GM18520 (cell line): ENCODE measurements at regions not wholly inside any gene's neighbourhood (a gene's known extent, or its start where the extent isn't known, plus 50 kb on each side); places are given as distances from the start of the nearest gene placed in this dataset.

ENCODE experiments used
- ATAC-seq: cut with Tn5 transposase; IDR thresholded peaks from one replicate; pipeline ENCODE4 v1.9.1; 2021; ENCODE audit not compliant: unreplicated experiment

DNA sequence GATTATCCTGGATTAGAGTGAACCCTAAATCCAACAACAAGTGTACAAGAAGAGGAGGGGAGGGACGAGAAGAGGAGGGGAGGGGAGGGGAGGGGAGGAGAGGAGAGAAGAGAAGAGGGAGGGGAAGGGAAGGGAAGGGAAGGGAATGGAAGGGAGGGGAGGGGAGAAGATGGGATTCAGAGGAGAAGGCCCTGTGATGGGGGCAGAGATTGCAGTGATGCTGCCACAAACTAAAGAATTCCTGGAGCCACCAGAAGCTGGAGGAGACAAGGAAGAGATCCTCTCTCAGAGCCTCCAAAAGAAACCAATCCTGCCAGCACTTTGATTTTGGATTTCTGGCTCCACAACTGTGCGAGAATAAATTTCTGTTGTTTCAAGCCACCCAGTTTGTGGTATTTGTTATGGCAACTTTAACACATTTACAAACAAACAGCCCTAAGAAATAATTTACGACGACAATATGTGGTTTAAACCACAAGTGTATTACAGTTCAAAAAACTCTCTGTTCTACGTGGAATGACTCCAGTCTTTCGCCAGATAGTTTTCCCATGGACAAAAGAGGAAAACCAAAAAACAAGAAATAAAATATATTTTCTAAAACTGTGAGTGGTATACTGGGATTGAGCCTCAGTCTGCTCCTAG is 235.4 kb downstream of the HDGFL1 start:
- ATAC-seq, result no peak

DNA sequence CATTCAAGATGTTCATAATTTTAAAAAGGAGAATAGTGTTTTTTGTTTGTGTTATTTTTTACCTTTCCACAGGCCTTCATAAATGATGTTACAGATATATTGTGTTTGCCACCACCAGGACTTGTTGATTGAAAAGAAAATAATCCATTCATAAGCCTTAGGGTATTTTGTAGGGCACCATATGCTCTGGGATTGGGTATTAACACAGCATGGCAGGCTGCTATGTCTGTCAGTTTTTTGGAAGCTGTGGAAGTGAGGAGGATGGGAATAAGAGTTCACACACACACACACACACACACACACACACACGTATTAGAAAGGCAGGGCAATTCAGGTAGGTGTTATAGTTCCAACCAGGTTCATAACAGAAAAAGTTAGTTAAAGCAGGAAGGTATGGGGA is 237.9 kb downstream of the HDGFL1 start:
- ATAC-seq, result no peak

DNA sequence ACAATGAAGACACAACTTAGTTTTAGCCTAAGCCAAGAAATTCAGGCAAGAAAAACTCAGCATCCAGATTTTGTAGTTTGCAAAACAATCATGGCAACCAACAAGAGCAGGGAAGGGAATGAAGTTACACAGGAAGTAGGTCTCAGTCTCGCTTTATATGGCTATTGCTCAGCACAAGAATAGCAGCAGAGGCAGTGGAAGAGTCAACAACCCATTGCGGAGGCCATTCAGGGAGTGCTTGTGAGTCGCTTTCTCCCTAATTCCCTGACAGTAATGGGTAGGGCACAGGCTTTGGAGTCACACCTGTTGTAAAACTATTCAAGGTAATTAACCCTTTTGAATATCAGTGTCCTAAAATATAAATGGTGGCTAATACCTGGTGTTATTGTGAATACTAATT is 238.5 kb downstream of the HDGFL1 start:
- ATAC-seq, result no peak

- ATAC-seq, result no peak
Observed at GRCh38 chr6:22808466-22808865, 239.1 kb downstream of the HDGFL1 start.

DNA sequence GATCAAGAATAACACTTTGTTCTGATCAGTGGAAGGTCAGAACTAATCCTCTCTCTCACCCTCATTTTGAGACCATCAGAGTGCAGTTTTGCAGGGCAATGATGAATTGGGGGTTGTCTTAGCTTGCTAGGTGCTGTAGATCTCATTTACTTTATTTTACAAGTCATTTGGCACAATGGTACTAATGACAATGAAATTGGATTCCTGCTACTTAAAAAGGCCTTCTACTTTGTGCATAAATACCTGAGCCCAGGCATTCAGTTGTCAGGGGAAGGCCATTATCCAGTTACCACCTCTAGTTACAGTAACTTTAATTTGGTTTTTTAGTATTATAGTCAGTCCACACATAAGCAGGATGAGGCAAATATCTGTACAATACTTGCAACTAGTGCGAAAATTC is 240.0 kb downstream of the HDGFL1 start:
- ATAC-seq, result no peak

DNA sequence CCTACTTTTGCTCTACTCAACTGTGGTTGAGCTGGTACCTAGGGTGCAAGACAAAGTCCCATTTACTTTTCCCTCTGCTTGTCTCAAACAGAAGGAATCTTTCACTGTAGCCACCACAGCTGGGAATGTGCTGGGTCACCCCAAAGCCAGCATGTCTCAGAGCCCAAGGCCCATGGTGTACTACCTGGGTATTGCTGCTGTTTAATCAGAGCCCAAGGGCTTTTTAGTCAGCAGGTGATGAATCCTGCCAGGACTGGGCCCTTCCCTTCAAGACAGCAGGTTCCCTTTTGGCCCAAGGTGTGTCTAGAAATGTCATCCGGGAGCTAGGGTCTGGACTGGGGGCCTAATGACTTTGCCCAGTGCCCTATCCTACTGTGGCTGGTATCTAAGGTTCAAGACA is 249.8 kb downstream of the HDGFL1 start:
- no peak for ATAC-seq

DNA sequence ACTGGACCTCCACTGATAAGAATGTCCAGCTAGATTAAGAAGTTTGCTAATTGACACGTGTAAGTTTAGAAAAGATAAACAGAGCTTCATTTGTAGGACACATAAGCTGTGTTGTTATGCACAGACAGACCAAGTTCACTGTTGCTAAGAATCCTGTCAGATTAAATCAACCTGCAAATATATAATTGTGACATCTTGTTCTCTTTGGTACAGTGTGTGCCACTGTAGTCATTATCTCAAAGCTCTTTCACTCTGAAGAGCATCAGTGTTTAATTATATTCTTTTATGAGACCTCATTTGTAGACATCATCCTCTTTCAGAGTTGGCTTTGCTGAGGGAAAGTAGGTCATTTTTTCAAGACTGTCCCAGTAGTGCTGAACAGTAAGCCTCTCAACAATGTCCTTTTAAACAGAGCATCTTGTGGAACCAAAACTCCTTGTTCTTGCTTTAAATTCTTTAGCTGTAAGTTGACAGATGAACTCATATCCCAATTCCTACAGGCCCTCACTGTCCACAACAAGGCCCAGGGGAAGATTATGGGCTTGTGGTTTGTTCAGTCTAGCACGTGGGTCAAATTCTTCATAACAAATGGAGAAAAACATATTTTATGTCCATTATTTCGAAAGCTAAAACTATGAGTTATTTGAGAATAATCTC is 252.4 kb downstream of the HDGFL1 start:
- no peak for ATAC-seq

GRCh38 chr6:22825210-22825609 is 255.8 kb downstream of the HDGFL1 start:
- no peak for ATAC-seq

DNA sequence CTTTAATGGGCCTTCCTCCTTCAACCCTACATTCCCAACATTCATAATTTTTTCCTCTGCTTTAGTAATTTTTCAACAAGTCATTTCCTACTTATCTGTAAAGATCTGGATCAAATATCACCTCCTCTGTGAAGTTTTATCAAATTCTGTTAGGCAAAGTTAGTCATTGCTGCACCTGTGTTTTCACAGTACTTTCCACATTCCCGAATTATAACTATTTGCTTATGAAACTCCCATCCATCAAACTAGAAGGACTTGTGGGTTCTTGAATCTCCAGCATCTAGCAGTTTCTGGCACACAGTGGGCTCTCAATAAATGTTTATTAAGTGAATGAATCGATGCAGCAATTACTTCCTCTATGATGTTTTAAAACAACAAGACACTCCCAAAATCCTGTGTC is 257.6 kb downstream of the HDGFL1 start:
- ATAC-seq, result no peak

GRCh38 chr6:22827760-22828159 is 258.4 kb downstream of the HDGFL1 start:
- ATAC-seq, result no peak

DNA sequence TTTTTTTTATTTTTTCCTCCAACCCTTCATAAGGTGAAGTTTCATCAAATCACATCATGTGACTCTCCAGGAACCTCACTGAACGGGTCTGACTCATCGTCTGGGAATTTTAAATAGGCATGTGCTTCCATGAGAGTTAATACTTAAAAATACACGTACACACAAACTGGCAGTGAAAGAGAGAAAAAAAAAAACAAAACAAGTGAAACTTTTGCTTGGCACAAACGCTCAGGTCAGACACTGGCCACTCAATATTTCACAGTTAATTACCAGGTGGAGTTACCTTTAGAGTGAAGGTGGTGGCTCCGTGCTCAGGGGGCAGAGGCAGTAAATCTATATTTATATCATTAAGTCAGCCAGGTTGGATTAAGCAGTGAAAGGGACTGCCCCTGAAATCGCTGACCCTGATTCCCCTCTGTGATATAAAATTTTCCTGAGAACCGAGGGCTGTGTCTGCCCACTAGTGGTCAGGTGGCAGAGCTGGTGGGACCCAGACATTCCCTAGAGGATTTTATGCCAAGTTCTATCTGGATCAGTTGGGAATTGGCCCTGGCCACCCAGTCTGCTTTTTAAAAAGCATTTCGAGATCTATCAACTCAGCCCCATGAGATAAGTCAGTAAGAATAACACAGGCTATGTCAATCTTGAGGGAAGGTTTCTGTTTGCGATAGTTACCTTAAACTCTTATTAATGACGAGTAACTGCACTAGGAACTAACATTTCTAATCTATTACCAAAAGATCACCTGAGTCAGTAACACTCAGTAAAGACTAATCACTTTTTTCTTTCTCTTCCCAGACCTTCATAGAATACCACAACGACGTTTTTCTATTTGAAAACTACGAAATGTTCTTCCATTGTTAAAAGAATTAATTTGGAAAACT is 259.1 kb downstream of the HDGFL1 start:
- ATAC-seq, result no peak

DNA sequence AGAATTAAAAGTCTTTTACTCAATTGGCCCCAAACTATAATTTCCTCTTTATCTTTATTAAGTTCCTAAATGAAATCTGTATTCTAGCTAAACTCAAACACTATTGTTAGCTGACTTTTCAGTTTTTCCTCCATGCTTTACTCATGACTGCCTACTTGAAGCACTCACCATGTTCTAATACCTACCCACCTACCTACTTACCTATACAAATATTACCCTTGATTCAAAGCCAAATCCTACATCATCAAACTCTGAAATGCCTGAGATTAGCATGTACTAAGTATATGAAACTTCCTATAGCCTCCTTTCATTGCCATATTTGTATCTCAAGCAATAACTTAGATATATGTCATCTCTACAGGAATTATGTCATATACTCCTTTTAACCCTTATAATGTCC is 259.7 kb downstream of the HDGFL1 start:
- ATAC-seq, result no peak

DNA sequence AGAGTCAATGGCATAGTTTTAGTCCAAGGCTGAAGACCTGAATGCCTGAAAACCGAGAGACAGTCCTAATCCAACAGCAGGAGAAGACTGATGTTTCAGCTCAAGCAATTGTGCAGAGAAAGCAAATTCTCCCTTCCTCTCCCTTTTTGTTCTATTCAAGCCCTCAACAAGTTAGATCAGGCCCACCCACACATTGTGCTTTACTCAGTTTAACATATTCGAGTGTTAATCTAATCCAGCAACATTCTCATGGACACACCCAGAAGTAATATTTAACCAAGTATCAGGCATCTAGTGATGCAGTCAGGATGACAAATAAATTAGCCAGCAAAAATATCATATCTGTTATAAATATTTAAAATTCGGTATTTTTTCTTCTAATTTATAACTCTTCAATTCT is 261.1 kb downstream of the HDGFL1 start:
- ATAC-seq, result no peak

DNA sequence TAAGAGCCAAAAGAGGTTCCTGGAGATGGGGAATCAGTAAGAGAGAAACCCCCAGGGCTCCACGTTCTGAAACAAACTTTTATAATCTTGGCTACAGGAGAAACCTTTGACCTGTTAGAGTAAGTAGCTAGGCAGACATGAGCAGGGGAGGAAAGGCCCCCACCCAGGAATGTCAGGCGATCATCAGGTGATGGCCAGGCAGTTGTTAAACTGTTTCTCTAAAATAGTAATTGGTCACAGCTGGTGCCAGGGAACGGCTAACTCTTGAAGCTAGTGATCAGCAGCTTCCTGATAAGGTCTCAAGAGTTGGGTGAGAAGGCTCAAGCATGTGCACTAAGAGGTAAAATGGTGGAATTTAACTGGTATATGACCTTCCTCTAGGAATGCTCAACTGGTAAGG is 263.8 kb downstream of the HDGFL1 start:
- ATAC-seq, result no peak

DNA sequence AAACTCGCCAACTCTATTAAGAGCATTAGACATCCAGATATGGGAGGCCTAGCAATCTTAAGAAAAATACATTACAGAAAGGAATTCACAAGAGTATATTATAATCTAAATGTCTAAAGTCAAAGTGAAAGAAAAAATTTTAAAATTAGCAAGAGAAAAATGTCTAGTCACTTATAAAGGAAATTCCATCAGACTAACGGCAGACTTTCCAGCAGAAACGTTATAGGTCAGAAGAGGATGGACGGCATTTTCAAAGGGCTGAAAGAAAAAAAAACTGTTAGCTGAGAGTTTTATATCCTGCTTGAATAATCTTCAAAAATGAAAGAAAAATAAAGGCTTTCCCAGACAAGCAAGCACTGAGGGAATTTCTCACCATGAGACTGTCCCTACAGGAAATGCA is 269.0 kb downstream of the HDGFL1 start:
- ATAC-seq, result no peak

DNA sequence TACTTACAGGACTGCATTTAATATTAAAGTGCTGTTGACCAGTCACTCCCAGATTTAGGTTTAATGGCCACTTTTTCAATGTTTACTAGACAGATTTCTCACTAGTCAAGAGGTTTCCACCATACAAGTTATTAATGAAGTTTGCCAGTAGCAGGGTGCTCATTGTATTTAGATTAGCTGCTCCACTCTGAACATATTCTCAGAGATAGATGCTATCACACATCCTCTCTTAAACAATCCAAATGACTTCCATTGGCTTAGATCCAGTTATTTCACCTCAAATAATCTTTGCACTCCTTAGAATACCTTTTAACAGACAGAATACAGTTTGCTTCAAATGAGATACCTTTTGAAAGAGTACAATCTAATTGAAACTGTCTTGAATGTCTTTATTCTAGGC is 276.1 kb downstream of the HDGFL1 start:
- no peak for ATAC-seq

DNA sequence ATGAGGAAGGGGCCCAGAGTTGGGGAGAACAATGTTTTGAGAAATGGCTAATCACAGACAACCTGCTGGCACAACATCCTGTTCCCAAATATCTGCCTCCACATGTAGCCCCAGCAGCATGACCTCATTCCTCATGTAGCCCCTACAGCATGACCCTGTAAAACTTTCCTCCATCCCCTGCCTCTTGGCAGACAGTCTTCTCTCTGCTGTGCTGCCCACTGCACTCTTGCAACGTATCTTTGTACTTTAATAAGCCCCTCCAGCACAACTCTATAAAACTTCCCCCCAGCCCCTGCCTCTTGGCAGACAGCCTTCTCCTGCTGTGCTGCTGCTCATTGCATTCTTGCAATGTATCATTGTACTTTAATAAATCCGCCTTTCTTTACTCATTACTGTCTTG is 278.8 kb downstream of the HDGFL1 start:
- no peak for ATAC-seq

DNA sequence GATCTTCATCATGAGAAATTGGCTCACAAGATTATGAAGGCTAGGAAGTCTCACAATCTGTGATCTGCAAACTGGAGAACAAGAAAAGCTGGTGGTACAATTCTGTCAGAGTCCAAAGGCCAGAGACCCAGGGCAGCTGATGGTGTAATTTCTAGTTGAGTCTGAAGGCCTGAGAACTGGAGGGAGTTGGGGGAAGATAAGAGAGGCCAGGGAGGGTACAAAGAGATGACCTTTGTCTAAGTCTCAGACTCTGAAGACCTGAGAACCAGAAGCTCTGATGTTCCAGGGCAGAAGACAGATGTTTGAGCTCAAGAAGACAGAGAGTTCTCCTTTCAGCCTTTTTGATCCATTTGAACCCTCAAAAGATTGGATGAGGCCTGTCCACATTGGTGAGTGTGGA is 280.6 kb downstream of the HDGFL1 start:
- ATAC-seq, result no peak

DNA sequence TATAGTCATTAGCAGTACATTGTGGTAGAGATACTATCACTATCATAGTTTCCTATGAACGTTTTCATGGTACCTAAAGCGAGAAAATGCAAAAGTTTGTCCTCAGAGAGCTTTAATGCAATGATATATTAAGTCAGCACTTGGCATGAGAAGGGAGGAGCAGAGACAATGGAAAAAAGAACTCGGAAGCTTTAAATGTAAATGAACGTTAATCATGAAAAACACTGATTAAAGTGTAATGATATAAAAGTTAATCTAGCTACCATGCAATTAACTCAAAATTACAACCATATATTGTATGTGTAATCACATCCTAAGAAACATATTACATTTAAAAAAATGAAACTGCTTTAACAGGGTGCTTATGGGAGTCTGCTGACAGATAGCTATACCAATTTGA is 282.7 kb downstream of the HDGFL1 start:
- ATAC-seq, result no peak

DNA sequence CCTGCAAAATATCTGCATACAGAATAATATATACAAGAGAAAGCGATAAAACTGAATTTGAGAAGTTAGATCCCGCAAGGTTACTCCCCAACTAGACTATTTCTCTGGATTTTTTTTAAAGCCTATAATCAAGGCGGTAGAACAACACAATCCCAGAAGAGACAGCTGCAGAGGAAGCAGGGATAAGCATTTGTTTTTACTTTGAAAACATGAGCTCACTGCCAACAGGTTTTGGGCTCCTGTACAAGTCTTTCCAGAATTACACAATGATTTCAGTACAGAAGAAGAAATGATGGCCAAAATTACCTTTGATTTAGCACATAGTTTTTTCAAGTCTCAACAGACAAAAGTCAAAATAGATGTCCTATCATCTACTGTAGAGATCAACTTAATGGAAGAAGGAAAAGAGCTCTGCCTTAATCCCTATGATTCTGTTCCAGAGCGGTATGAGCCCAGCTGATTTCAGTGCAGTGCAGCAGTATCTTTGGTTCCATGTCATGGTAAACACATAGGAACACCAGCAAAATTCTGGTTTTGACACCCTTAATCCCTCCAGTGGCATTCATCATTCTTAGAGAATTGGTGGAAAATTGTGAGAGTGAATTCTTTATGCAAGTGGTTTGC is 304.3 kb downstream of the HDGFL1 start:
- ATAC-seq, result no peak

- no peak for ATAC-seq
Observed at GRCh38 chr6:22875845-22876244, 306.5 kb downstream of the HDGFL1 start.

GRCh38 chr6:22878324-22878701 is 308.9 kb downstream of the HDGFL1 start:
- ATAC-seq, result no peak
